M059J (cell line): ENCODE measurements at regions not wholly inside any gene's neighbourhood (a gene's known extent, or its start where the extent isn't known, plus 50 kb on each side); places are given as distances from the start of the nearest gene placed in this dataset.
"Not testable (repeated sequence)": the region's sequence is repeated elsewhere in the genome, so short reads cannot be mapped to it uniquely, and the experiment has no call there.

Experiments used
- DNase-seq: peaks from one replicate; pipeline ENCODE4 v3.0.0-alpha.2; 2012; ENCODE audit warnings: low read depth

DNA sequence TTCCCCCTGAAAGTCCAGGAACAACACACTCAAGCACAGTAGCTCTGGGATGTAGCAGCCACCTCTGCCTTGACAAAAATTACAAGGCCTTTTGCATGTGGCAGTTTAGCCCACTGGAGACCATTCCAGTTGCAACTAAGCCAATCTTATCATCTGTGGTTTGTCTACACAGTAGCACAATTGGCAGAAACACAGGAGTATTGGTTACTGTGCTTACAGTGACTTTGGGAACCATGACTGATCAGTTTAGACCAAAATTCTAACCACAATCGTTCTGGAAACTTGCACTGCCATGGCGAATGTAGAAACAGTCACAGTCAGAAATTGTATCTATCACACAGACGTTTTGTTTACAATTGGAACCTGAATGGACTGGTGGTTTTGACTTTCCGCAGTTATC lies 403.7 kb upstream of the MEIS1 start:
- no peak for DNase-seq

GRCh38 chr2:66030553-66030952 lies 404.4 kb upstream of the MEIS1 start:
- DNase-seq: no peak

DNA sequence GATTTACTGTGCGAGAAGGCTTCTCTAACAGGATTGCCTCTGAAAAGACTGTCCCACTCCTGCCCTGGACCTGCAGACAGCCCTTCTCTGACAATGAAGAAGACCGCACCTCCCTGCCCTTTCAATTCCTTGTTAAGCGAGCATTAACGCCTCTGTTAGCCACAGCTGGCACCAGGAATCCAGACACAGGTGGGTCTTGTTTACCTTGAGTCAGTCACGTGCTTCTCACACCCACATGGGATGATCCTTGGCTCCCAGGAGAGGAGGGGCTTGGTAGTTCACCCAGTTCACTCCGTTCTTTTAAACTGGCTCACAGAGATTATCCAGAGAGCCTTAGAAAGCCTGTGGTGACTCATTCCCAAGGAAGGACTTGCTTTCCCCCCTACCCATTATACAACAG lies 410.5 kb upstream of the MEIS1 start:
- DNase-seq: no peak

GRCh38 chr2:66021296-66021695 lies 413.6 kb upstream of the MEIS1 start:
- DNase-seq: no peak

DNA sequence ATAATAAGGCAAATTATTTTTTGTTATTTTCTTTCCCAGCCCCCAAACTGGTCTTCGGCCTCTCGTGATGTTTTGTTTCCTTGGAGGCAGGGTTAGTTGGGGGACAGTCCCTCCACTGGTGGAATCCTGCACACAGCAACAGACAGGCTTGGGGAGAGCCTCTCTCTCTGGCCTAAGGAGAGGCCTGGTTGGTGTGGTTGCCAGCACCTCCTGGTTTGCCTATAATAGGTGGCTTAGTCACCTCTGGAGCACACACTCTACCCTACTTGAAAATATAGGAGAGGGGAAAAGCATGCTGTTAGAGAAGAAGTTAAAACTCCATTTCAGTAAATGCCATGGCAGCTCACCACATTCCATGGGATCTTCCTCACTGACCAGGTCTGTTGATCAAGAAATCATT lies 417.2 kb upstream of the MEIS1 start:
- DNase-seq: no peak

GRCh38 chr2:66014450-66014849 lies 420.5 kb upstream of the MEIS1 start:
- no peak for DNase-seq

GRCh38 chr2:66013456-66013855 lies 421.5 kb upstream of the MEIS1 start:
- no peak for DNase-seq

GRCh38 chr2:66003931-66004330 lies 431.0 kb upstream of the MEIS1 start:
- DNase-seq: no peak

GRCh38 chr2:66001538-66001937 lies 433.4 kb upstream of the MEIS1 start:
- no peak for DNase-seq

DNA sequence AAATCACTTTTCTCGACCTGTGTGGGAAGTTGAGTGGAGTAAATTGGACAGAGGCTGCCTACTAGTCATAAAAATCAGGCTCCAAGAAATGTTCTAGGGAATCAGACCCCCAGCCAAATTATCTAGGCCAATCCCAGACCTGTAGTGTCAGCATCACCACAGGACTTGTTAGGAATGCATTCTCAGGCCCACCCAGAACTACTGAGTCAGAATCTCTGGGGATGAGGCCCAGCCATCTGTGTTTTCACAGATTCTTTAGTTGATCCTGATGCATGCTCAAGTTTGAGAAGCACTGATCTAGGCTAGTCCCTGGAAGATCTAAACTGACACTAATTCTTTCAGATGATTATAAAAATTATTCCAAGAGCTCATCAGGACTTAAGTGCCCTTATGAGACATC lies 434.0 kb upstream of the MEIS1 start:
- no peak for DNase-seq

- no peak for DNase-seq
Observed at GRCh38 chr2:65999796-66000195, 435.1 kb upstream of the MEIS1 start.

- DNase-seq: no peak
Observed at GRCh38 chr2:65999103-65999502, 435.8 kb upstream of the MEIS1 start.

GRCh38 chr2:65997961-65998360 lies 437.0 kb upstream of the MEIS1 start:
- DNase-seq: no peak

GRCh38 chr2:65992198-65992554 lies 442.7 kb upstream of the MEIS1 start:
- DNase-seq: no peak

DNA sequence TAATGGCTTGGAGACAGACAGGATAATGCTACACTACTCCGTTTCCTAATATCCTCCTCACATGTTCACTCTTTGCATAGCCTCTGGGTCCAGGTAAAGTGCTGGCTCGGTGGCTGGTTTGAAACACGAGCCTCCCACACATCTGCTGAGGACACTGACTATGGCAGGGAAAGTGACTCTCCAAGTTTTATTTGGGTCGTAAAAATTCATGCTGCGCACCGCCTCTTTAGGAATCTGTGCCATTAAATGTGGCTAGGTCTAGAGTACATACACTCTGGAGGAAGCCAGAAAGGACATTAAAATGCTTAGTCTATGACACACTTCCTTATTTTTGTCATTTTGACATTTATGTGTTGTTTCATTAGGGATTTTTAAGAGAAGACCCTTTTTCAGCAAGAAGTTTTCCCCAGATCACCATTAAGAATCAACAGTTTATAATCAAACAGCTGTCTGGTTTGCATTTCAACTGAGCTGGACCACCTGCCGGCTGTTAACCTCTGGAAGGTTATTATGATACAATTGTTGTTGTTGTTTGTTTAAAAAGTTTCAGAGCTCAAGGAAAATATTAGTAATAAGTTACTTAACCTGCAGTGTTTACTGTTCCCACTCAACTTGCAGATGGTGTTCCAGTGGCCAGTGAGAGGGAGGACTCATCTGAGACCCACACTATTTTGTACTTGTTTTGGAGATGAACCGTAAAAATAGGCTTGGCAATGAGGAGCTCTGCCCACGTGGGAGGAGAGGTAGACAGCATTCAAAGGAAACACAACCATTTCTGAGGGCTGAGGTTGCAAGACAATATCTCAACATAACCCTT lies 443.3 kb upstream of the MEIS1 start:
- no peak for DNase-seq

DNA sequence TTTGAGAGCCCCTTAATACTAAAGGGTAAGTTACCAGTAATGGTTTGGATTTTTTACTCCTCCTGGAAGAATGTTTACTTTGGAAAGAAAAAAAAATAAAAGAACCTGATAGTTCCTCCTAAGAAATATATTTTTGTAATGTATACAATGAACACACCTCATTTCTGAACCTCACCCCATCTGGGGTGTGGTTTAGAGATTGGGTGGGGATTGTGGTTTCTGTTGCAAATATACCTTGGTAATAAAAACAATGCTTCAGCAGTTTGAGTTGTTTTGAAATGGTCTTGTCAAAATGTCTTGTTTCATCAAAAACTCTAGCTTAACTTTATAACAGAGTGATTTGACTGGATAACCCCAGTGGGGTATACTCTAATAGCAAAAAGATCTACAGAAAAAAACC lies 448.9 kb upstream of the MEIS1 start:
- DNase-seq: no peak

DNA sequence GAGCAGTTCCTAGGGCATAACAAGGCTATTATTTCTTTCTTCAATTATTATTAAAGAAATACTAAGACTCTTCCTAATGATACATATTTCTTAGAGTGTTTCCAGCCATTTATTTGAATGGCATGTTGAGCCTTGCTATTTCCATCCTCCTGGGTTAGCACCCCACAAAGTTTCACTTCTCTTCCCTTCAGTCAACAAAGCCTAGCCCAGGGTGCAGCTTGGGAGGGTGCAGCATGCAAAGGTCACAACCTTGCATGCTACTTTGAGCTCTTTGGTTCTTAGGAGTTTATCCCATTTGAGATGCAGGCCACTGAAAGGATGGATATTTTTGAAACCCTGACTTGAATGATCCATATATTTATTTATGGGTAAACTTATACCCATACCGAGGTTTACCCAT lies 454.4 kb upstream of the MEIS1 start:
- DNase-seq: no peak

DNA sequence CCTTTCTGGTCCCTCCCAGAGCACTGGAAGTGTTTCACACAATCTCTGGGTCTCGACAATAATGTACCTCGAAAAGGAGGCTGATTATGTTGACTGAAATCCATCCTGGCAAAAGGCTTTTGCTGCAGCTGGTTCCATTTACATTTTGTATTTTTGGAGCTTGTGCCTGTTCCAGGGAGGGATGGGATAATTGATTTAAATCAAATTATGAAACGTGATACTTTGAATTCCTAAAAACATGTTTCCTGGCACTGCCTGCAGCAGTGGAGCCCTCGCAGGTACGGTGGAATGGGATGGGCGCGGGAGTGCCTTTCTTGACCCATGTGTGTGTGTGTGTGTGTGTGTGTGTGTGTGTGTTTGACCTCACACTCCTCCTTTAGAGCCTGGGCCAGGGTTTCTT lies 455.5 kb upstream of the MEIS1 start:
- no peak for DNase-seq

DNA sequence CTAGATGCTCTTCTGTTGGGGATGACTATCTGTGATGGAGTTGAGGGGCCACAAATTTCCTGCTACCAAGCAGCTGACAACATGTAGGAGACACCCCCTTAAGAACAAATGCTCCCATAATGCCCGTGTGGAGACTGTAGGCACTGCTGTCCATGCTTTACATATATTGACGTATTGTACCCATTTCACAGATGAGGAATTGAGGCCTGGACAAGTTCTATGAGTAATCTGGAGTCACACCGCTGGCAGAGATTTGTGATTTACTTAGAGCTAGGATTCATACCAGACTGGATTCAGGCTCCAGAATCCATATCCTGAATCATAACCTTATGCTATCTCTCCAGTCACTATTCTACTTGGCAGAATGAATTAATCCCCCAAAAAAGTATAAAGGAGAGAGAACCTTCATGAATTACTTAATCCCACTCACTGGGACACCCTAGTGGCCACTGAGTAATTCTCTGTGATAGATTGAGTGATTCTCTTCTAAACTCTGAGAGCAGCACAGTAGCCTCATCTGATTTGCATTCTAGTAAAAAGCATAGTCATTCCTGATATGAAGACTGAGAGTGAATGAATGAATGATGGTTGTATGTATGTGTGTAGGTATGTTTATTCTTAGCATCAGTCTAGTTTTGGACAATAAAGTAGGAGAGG lies 460.7 kb upstream of the MEIS1 start:
- no peak for DNase-seq

DNA sequence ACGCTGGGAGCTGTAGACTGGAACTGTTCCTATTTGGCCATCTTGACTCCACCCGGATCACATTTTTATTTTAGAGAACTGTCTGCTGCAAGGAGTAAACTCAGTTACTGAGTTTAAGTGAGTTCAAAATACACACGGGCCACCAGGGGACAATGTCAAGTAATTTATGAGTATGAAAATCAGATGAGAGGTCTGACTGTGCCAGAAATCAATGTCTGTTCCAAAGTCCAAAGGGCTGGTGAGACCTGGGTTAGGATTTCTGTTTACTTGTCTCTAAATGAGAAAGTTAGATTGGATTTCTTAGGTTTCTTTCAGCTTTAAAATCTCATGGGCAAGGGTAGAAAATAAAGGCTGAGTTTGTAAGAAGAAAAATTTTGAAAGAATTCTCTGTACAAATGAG lies 465.8 kb upstream of the MEIS1 start:
- no peak for DNase-seq

- not testable (repeated sequence) for DNase-seq
Observed at GRCh38 chr2:65963303-65963702, 471.6 kb upstream of the MEIS1 start.

GRCh38 chr2:65960953-65961352 lies 474.0 kb upstream of the MEIS1 start:
- no peak for DNase-seq

- no peak for DNase-seq
Observed at GRCh38 chr2:65957886-65958285, 477.0 kb upstream of the MEIS1 start.

- no peak for DNase-seq
Observed at GRCh38 chr2:65957454-65957853, 477.5 kb upstream of the MEIS1 start.
